Trophoblast cell (in vitro differentiated cells and primary cell): ENCODE measurements at regions not wholly inside any gene's neighbourhood (a gene's known extent, or its start where the extent isn't known, plus 50 kb on each side); places are given as distances from the start of the nearest gene placed in this dataset.

ENCODE experiments used
- DNase-seq, 2 donors: peaks; one replicate each; pipeline ENCODE4 v3.0.0-alpha.2; 2016
- H2AFZ ChIP-seq: 2 replicates; pipeline ENCODE4 v1.6.1; 2013; ENCODE audit warnings: low read length, moderate library complexity, mild to moderate bottlenecking; ENCODE audit not compliant: insufficient read depth, poor library complexity
- H2AK5ac ChIP-seq: 2 replicates; pipeline ENCODE4 v1.6.1; 2013; ENCODE audit warnings: mild to moderate bottlenecking, low read length
- H2BK120ac ChIP-seq: 2 replicates; pipeline ENCODE4 v1.6.1; 2013; ENCODE audit warnings: low read length, mild to moderate bottlenecking, moderate library complexity; ENCODE audit not compliant: insufficient read depth, poor library complexity
- H2BK12ac ChIP-seq: 2 replicates; pipeline ENCODE4 v1.6.1; 2013; ENCODE audit warnings: mild to moderate bottlenecking, low read length, moderate library complexity
- H2BK5ac ChIP-seq: 2 replicates; pipeline ENCODE4 v1.6.1; 2013; ENCODE audit warnings: low read length, low read depth, moderate library complexity, mild to moderate bottlenecking; ENCODE audit not compliant: poor library complexity
- H3K14ac ChIP-seq: 2 replicates; pipeline ENCODE4 v1.6.1; 2013; ENCODE audit warnings: mild to moderate bottlenecking, low read length
- H3K18ac ChIP-seq: 2 replicates; pipeline ENCODE4 v1.6.1; 2013; ENCODE audit warnings: mild to moderate bottlenecking, low read length
- H3K23ac ChIP-seq: 2 replicates; pipeline ENCODE4 v1.6.1; 2013; ENCODE audit warnings: low read length
- H3K27ac ChIP-seq: 2 replicates; pipeline ENCODE4 v1.5.1; 2013; ENCODE audit warnings: low read depth, mild to moderate bottlenecking, inconsistent platforms, low read length, moderate library complexity
- H3K27me3 ChIP-seq: 2 replicates; pipeline ENCODE4 v1.6.1; 2013; ENCODE audit warnings: inconsistent platforms, mild to moderate bottlenecking, low read length, moderate library complexity; ENCODE audit not compliant: insufficient read depth
- H3K36me3 ChIP-seq, 2 experiments: 1 replicate in 1 of 2; 2 replicates in 1 of 2; pipeline ENCODE4 v1.6.1; 2013; ENCODE audit warnings: low read length in 2 of 2, mild to moderate bottlenecking in 2 of 2, moderate library complexity in 1 of 2; ENCODE audit not compliant: insufficient read depth in 2 of 2, control insufficient read depth in 1 of 2
- H3K4ac ChIP-seq: 2 replicates; pipeline ENCODE4 v1.6.1; 2013; ENCODE audit warnings: low read depth, mild to moderate bottlenecking, low read length, moderate library complexity
- H3K4me1 ChIP-seq, 2 experiments: 1 replicate in 1 of 2; 2 replicates in 1 of 2; pipeline ENCODE4 v1.6.1; 2013; ENCODE audit warnings: low read length in 2 of 2, mild to moderate bottlenecking in 2 of 2, moderate library complexity in 1 of 2; ENCODE audit not compliant: insufficient read depth in 2 of 2, control insufficient read depth in 1 of 2
- H3K4me2 ChIP-seq: 2 replicates; pipeline ENCODE4 v1.6.1; 2013; ENCODE audit warnings: inconsistent platforms, mild to moderate bottlenecking, low read length, moderate library complexity
- H3K4me3 ChIP-seq: 2 replicates; pipeline ENCODE4 v1.5.1; 2013; ENCODE audit warnings: mild to moderate bottlenecking, low read depth, low read length, inconsistent platforms
- H3K79me1 ChIP-seq: one replicate; pipeline ENCODE4 v1.6.1; 2013; ENCODE audit warnings: low read length
- H3K79me2 ChIP-seq: 2 replicates; pipeline ENCODE4 v1.6.1; 2013; ENCODE audit warnings: low read length, mild to moderate bottlenecking; ENCODE audit not compliant: control insufficient read depth, insufficient read depth, poor library complexity
- H3K9ac ChIP-seq: 2 replicates; pipeline ENCODE4 v1.6.1; 2013; ENCODE audit warnings: mild to moderate bottlenecking, low read length
- H3K9me3 ChIP-seq: 2 replicates; pipeline ENCODE4 v1.6.1; 2013; ENCODE audit warnings: low read depth, mild to moderate bottlenecking, control low read depth, inconsistent platforms, low read length; ENCODE audit not compliant: insufficient read depth
- H4K12ac ChIP-seq: 2 replicates; pipeline ENCODE4 v1.6.1; 2013; ENCODE audit warnings: low read depth, mild to moderate bottlenecking, low read length, moderate library complexity
- H4K8ac ChIP-seq: 2 replicates; pipeline ENCODE4 v1.6.1; 2013; ENCODE audit warnings: low read depth, mild to moderate bottlenecking, low read length, moderate library complexity
- H4K91ac ChIP-seq: one replicate; pipeline ENCODE4 v1.6.1; 2013; ENCODE audit warnings: low read depth, mild to moderate bottlenecking, low read length, moderate library complexity
- WGBS: extraction: QIAGEN DNeasy Blood & Tissue Kit; methylation state at CpG from one replicate; pipeline ENCODE4 v1.1.7; 2013; ENCODE audit warnings: missing lambda C conversion rate; ENCODE audit not compliant: insufficient read length, insufficient coverage; ENCODE audit errors: extremely low coverage; 5-methylcytosine and 5-hydroxymethylcytosine counted together

DNA sequence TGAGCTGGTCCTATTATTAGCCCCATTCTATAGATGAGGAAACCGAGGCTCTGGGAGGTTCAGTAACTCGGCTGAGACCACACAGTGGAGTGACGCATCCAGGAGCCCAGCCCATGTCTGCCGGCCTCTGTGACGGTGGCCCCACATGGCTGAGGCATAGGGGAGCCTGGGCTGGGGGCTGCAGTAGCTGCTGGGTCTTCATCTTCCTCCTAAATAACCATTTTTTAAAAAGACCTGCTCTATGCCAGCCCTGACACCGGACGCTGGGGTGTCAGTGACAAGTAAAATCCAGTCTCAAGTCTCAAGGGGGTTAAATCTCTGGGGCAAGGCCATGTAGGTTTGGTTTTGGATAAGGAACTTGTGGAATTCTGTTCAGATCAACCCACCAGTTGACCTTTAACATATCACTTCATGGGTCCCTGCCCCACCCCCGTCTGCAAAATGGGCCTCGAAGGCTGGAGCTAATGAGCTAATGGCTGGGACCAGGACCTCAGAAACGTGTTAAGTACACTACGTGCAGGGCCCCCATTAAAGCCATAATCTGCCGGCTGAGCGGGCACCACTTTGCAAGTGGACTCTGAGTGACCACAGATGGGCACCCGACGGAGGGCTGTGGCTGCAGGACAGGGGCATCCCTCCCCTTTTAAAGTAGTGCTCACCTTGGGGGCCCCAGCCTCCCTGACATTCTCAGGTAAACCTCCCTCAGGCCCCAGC is 136.5 kb upstream of the UNC5B start:
- Histone ChIP-seq H4K12ac (no peak overlapping the region), H2AK5ac (no peak overlapping the region), H3K4me1 (no peaks in the 10 kb centered on the region), H3K4me2 (no peak overlapping the region), H3K4ac (no peak overlapping the region), H3K27ac (no peak overlapping the region), H3K14ac (no peak overlapping the region), H3K18ac (no peak overlapping the region), H2BK120ac (no peak overlapping the region), H3K9ac (no peak overlapping the region), H3K23ac (no peak overlapping the region), H3K9me3 (peaks cover 1% of the 10 kb centered on the region), H4K8ac (no peak overlapping the region), H3K36me3 (no peaks in the 10 kb centered on the region), H2BK5ac (no peak overlapping the region), H3K79me1 (no peaks in the 10 kb centered on the region), H3K4me3 (no peak overlapping the region), H2BK12ac (no peak overlapping the region), H3K27me3 (no peaks in the 10 kb centered on the region), H2AFZ (no peak overlapping the region), H3K79me2 (no peaks in the 10 kb centered on the region), H4K91ac (no peak overlapping the region)
- no CpG with 5 or more reads among the region's 15 CpGs for WGBS
- no peak for DNase-seq

DNA sequence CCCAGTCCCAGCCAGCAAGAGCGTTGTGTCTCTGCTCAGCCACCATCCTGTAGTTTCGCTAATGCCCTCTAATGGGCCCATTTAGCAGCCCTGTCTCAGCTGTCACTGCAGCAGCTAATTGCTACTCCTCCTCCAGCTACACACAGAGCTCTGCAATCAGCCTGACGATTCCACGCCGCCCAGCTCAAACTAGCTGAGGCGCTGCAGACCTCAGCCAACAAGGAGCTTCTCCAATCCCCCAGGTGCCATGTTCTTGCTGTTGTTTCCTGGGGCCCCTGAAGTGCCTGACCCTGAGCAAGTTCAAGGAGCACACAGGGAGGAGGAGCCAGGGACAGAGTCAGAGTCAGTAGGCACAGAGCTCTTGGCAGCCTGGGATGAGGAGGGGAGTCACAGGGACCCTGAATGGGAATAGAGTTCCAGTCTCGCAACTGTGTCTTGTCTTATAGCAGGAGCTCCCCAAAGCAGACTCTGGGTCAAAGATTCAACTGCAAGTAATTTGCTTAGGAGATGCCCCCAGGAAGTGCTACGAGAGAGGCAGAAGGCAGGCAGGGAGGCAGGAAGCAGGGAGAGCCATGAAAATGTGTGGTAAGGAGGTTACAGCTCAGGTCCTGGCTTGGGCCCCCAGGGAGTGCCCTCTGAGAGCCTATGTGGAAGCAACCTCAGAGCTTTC is 135.8 kb upstream of the UNC5B start:
- WGBS, result no CpG with 5 or more reads among the region's 8 CpGs
- Histone ChIP-seq H3K4ac (no peak overlapping the region), H3K36me3 (no peaks in the 10 kb centered on the region), H2BK5ac (no peak overlapping the region), H3K9me3 (peaks cover 1% of the 10 kb centered on the region), H3K79me1 (no peaks in the 10 kb centered on the region), H2BK120ac (no peak overlapping the region), H3K9ac (no peak overlapping the region), H3K18ac (no peak overlapping the region), H2AK5ac (no peak overlapping the region), H2AFZ (no peak overlapping the region), H3K14ac (no peak overlapping the region), H4K91ac (no peak overlapping the region), H4K12ac (no peak overlapping the region), H3K79me2 (no peaks in the 10 kb centered on the region), H3K27me3 (no peaks in the 10 kb centered on the region), H4K8ac (no peak overlapping the region), H3K4me3 (no peak overlapping the region), H2BK12ac (no peak overlapping the region), H3K4me2 (no peak overlapping the region), H3K27ac (no peak overlapping the region), H3K23ac (no peak overlapping the region), H3K4me1 (no peaks in the 10 kb centered on the region)
- DNase-seq, result no peak

DNA sequence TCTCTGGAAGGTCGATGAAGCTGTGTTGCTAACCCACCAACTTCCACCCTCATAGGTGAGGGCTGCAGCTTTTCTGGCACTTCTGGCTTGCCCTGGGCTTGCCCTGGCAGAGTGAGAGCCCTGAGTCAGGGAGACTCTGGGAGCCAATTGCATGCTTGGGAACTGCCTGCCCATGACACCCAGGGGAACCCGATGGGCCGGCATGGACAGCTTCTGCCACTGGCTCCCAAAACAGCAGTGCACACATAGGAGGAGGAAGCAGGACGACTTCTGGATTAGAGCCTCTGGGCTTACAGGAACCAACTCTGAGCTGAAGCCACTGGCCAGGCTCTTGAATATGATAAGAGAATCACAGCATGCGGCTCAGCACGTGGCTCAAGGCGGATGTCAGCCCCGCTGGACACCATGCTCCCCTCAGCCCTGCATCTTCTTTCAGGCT is 135.2 kb upstream of the UNC5B start:
- Histone ChIP-seq H4K12ac (no peak overlapping the region), H2BK12ac (no peak overlapping the region), H3K27ac (no peak overlapping the region), H3K4me2 (no peak overlapping the region), H4K91ac (no peak overlapping the region), H3K79me2 (no peaks in the 10 kb centered on the region), H2BK120ac (no peak overlapping the region), H3K4me1 (no peaks in the 10 kb centered on the region), H3K9ac (no peak overlapping the region), H3K14ac (no peak overlapping the region), H3K27me3 (no peaks in the 10 kb centered on the region), H2AFZ (no peak overlapping the region), H4K8ac (no peak overlapping the region), H3K79me1 (no peaks in the 10 kb centered on the region), H2BK5ac (no peak overlapping the region), H3K18ac (no peak overlapping the region), H3K36me3 (no peaks in the 10 kb centered on the region), H3K4ac (no peak overlapping the region), H2AK5ac (no peak overlapping the region), H3K23ac (no peak overlapping the region), H3K9me3 (peaks cover 1% of the 10 kb centered on the region), H3K4me3 (no peak overlapping the region)
- no CpG with 5 or more reads among the region's 8 CpGs for WGBS
- DNase-seq, result no peak

DNA sequence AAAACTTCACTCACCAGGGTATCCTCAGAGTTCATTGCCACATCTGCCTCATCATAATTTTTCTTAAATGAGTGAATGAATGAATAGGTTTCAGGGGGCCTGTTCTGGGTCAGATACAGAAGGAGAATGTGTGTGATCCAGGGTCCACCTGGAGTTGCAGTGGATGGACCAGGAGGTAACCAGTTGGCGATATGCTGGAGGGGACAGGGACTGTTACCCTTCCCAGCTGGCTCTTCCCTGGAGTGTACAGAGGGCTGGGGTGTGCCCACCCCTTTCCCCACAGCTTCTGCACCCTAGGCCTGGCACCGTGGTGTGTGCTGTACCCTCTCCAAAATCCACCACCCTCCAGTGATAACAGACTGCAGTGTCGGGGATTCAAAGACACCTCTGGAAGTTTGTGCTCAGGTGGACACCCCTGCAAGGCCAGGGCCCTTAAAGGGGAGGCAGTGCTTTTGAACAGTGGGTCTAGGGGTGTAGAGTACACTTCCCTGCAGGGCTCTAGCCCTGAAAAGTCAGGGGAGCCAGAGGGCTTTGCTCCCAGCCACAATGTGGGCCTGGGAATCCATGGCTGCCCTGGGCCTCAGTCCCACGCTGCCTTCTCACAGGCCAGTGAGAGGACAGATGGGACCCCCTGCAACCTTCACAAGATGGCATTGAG is 134.4 kb upstream of the UNC5B start:
- H3K9me3 ChIP-seq, result peaks cover 1% of the 10 kb centered on the region
- no peaks in the 10 kb centered on the region for H3K27me3 ChIP-seq
- WGBS, result no CpG with 5 or more reads among the region's 4 CpGs
- no peaks in the 10 kb centered on the region for H3K4me1 ChIP-seq
- no peak overlapping the region for H3K18ac ChIP-seq
- no peak overlapping the region for H4K8ac ChIP-seq
- H2AK5ac ChIP-seq, result no peak overlapping the region
- H4K91ac ChIP-seq, result no peak overlapping the region
- H3K79me2 ChIP-seq, result no peaks in the 10 kb centered on the region
- no peak overlapping the region for H3K14ac ChIP-seq
- no peak overlapping the region for H3K4me3 ChIP-seq
- no peak overlapping the region for H3K27ac ChIP-seq
- no peaks in the 10 kb centered on the region for H3K79me1 ChIP-seq
- no peak overlapping the region for H3K23ac ChIP-seq
- no peak overlapping the region for H2BK12ac ChIP-seq
- no peaks in the 10 kb centered on the region for H3K36me3 ChIP-seq
- H4K12ac ChIP-seq, result no peak overlapping the region
- H3K4ac ChIP-seq, result no peak overlapping the region
- no peak for DNase-seq
- no peak overlapping the region for H2AFZ ChIP-seq
- H3K9ac ChIP-seq, result no peak overlapping the region
- no peak overlapping the region for H3K4me2 ChIP-seq
- H2BK120ac ChIP-seq, result no peak overlapping the region
- no peak overlapping the region for H2BK5ac ChIP-seq
